IMR-90 (cell line): ENCODE measurements at regions not wholly inside any gene's neighbourhood (a gene's known extent, or its start where the extent isn't known, plus 50 kb on each side); places are given as distances from the start of the nearest gene placed in this dataset.

Source experiments
- ATAC-seq: fragments of 200-7000 bp; cut with Tn5 transposase; 2 replicates; pipeline ENCODE4 v1.9.1; 2020; ENCODE audit warnings: low read depth, mild to moderate bottlenecking, moderate library complexity
- BruUV-seq: library from RNA; stranded (reverse); fragments of 400-500 nt; replicated peaks from 2 replicates; lab custom pipeline; 2021; lab: Mats Ljungman, UMichigan
- CTCF ChIA-PET: fragments of 300-600 bp; formaldehyde crosslinking; extraction: SDS; loops from one replicate; lab custom pipeline; 2021; ENCODE audit warnings: antibody characterized with exemption; lab: Yijun Ruan, JAX
- POLR2A ChIA-PET: fragments of 300-600 bp; sonication (Branson Sonifier 250); formaldehyde crosslinking; loops from one replicate; lab custom pipeline; 2022; ENCODE audit warnings: antibody characterized with exemption; ENCODE audit not compliant: unreplicated experiment; lab: Charles Lee
- DNase-seq: peaks from one replicate; pipeline ENCODE4 v3.0.0; 2013
- H2AFZ ChIP-seq: replicated peaks from 2 replicates; pipeline ENCODE3; 2013; ENCODE audit warnings: low read length, mild to moderate bottlenecking; ENCODE audit not compliant: poor library complexity
- H2AK5ac ChIP-seq: 2 replicates; pipeline ENCODE4 v1.6.1; 2013; ENCODE audit warnings: low read depth, low read length, inconsistent platforms
- H2AK9ac ChIP-seq: replicated peaks from 2 replicates; pipeline ENCODE3; 2013; ENCODE audit warnings: mild to moderate bottlenecking, low read depth, low read length, moderate library complexity; ENCODE audit not compliant: poor library complexity
- H2BK120ac ChIP-seq: 2 replicates; pipeline ENCODE4 v1.6.1; 2013; ENCODE audit warnings: low read depth, low read length, inconsistent platforms
- H2BK15ac ChIP-seq: 3 replicates; pipeline ENCODE4 v1.6.1; 2013; ENCODE audit warnings: low read depth, low read length, inconsistent platforms
- H2BK20ac ChIP-seq: 2 replicates; pipeline ENCODE4 v1.6.1; 2013; ENCODE audit warnings: low read depth, mild to moderate bottlenecking, inconsistent platforms, low read length, moderate library complexity
- H2BK5ac ChIP-seq: 2 replicates; pipeline ENCODE4 v1.6.1; 2013; ENCODE audit warnings: mild to moderate bottlenecking, low read depth, low read length, inconsistent platforms; ENCODE audit not compliant: poor library complexity, severe bottlenecking
- H3K14ac ChIP-seq: replicated peaks from 2 replicates; pipeline ENCODE4 v1.6.1; 2013; ENCODE audit warnings: low read depth, low read length, inconsistent platforms
- H3K18ac ChIP-seq: 2 replicates; pipeline ENCODE4 v1.6.1; 2013; ENCODE audit warnings: low read depth, low read length, control low read depth
- H3K23ac ChIP-seq: 2 replicates; pipeline ENCODE4 v1.6.1; 2013; ENCODE audit warnings: low read depth, low read length, inconsistent platforms
- H3K27ac ChIP-seq: 2 replicates; pipeline ENCODE4 v1.5.1; 2013; ENCODE audit warnings: mild to moderate bottlenecking, control low read depth, low read length; ENCODE audit not compliant: insufficient read depth
- H3K27me3 ChIP-seq: 2 replicates; pipeline ENCODE4 v1.6.1; 2013; ENCODE audit warnings: low read length; ENCODE audit not compliant: control insufficient read depth, insufficient read depth
- H3K36me3 ChIP-seq: 2 replicates; pipeline ENCODE4 v1.6.1; 2013; ENCODE audit warnings: low read length, mixed read lengths; ENCODE audit not compliant: control insufficient read depth, insufficient read depth
- H3K4ac ChIP-seq: 2 replicates; pipeline ENCODE4 v1.6.1; 2013; ENCODE audit warnings: low read depth, low read length, inconsistent platforms
- H3K4me1 ChIP-seq: 2 replicates; pipeline ENCODE4 v1.6.1; 2013; ENCODE audit warnings: low read length, mixed read lengths; ENCODE audit not compliant: control insufficient read depth, insufficient read depth
- H3K4me2 ChIP-seq: 2 replicates; pipeline ENCODE4 v1.6.1; 2013; ENCODE audit warnings: low read depth, mild to moderate bottlenecking, control low read depth, low read length, moderate library complexity
- H3K4me3 ChIP-seq: 2 replicates; pipeline ENCODE4 v1.5.1; 2013; ENCODE audit warnings: low read depth, mild to moderate bottlenecking, control low read depth, low read length, moderate library complexity; ENCODE audit not compliant: insufficient read depth
- H3K56ac ChIP-seq: 2 replicates; pipeline ENCODE4 v1.6.1; 2013; ENCODE audit warnings: low read length, inconsistent platforms; ENCODE audit not compliant: insufficient read depth; ENCODE audit errors: extremely low read depth
- H3K79me1 ChIP-seq, 2 experiments: 2 replicates each; pipeline ENCODE4 v1.6.1; 2013; ENCODE audit warnings: low read length in 2 of 2, inconsistent platforms in 1 of 2, low read depth in 1 of 2
- H3K9ac ChIP-seq: 2 replicates; pipeline ENCODE4 v1.6.1; 2013; ENCODE audit warnings: low read depth, low read length, control low read depth
- H3K9me1 ChIP-seq: 2 replicates; pipeline ENCODE4 v1.6.1; 2013; ENCODE audit warnings: low read length, inconsistent platforms; ENCODE audit not compliant: insufficient read depth
- H3K9me3 ChIP-seq: 2 replicates; pipeline ENCODE4 v1.6.1; 2013; ENCODE audit warnings: low read length; ENCODE audit not compliant: control insufficient read depth, insufficient read depth
- H4K20me1 ChIP-seq: 2 replicates; pipeline ENCODE4 v1.6.1; 2013; ENCODE audit warnings: low read length, inconsistent platforms; ENCODE audit not compliant: insufficient read depth
- H4K5ac ChIP-seq: 2 replicates; pipeline ENCODE4 v1.6.1; 2013; ENCODE audit warnings: mild to moderate bottlenecking, low read depth, low read length, control low read depth
- H4K8ac ChIP-seq, 2 experiments: 2 replicates each; pipeline ENCODE4 v1.6.1; 2013; ENCODE audit warnings: low read depth in 2 of 2, low read length in 2 of 2, control low read depth in 1 of 2, inconsistent platforms in 1 of 2
- H4K91ac ChIP-seq: 2 replicates; pipeline ENCODE4 v1.6.1; 2013; ENCODE audit warnings: low read depth, low read length, inconsistent platforms; ENCODE audit not compliant: insufficient read depth
- BHLHE40 ChIP-seq: fragments of 150-350 bp; IDR thresholded peaks from 2 replicates; pipeline ENCODE4 v1.6.1; 2016; ENCODE audit warnings: mild to moderate bottlenecking, low read depth, low read length
- CEBPB ChIP-seq: IDR thresholded peaks from 2 replicates; pipeline ENCODE4 v1.6.1; 2012; ENCODE audit warnings: low read depth, low read length, improper control_type of control experiment
- CHD1 ChIP-seq: IDR thresholded peaks from 2 replicates; pipeline ENCODE4 v1.6.1; 2012; ENCODE audit warnings: low read depth, low read length, improper control_type of control experiment
- FOS ChIP-seq: fragments of 150-350 bp; IDR thresholded peaks from 2 replicates; pipeline ENCODE4 v1.6.1; 2016; ENCODE audit warnings: low read depth, low read length
- MAFK ChIP-seq: IDR thresholded peaks from 2 replicates; pipeline ENCODE4 v1.6.1; 2012; ENCODE audit warnings: low read depth, low read length, improper control_type of control experiment
- MAZ ChIP-seq: IDR thresholded peaks from 2 replicates; pipeline ENCODE4 v1.6.1; 2012; ENCODE audit warnings: low read depth, mild to moderate bottlenecking, low read length, improper control_type of control experiment, moderate library complexity, borderline replicate concordance
- MXI1 ChIP-seq: IDR thresholded peaks from 2 replicates; pipeline ENCODE4 v1.6.1; 2012; ENCODE audit warnings: low read depth, mild to moderate bottlenecking, low read length, moderate library complexity, borderline replicate concordance
- NFE2L2 ChIP-seq: fragments of 150-350 bp; IDR thresholded peaks from 2 replicates; pipeline ENCODE4 v1.6.1; 2016; ENCODE audit warnings: low read depth, mild to moderate bottlenecking, low read length
- POLR2A ChIP-seq: IDR thresholded peaks from 2 replicates; pipeline ENCODE4 v1.6.1; 2012; ENCODE audit warnings: mild to moderate bottlenecking, low read depth, low read length
- RAD21 ChIP-seq: IDR thresholded peaks from 2 replicates; pipeline ENCODE4 v1.6.1; 2012; ENCODE audit warnings: low read length, improper control_type of control experiment
- RCOR1 ChIP-seq: IDR thresholded peaks from 2 replicates; pipeline ENCODE4 v1.6.1; 2012; ENCODE audit warnings: mild to moderate bottlenecking, low read length, improper control_type of control experiment; ENCODE audit not compliant: insufficient replicate concordance
- SMC3 ChIP-seq: fragments of 150-350 bp; IDR thresholded peaks from 2 replicates; pipeline ENCODE4 v1.6.1; 2016; ENCODE audit warnings: low read depth, mild to moderate bottlenecking, antibody characterized with exemption, low read length, moderate library complexity
- WGBS, 2 experiments: methylation state at CpG; one replicate each; pipeline versions ENCODE4 v1.1.5 to v1.1.7; 2013; ENCODE audit warnings: missing lambda C conversion rate in 2 of 2; ENCODE audit not compliant: insufficient read length in 1 of 2; ENCODE audit errors: extremely low coverage in 2 of 2; 5-methylcytosine and 5-hydroxymethylcytosine counted together
- dilution Hi-C: fragments of 300-500 bp; cut with HindIII; formaldehyde crosslinking; loops from one replicate; pipeline ENCODE4 v1.14.3; 2018; ENCODE audit warnings: low sequenced_read_pairs; ENCODE audit not compliant: unreplicated experiment
- in situ Hi-C: fragments of 300-500 bp; cut with MboI; formaldehyde crosslinking; loops from 3 replicates; pipeline ENCODE4 v1.14.3; 2019; ENCODE audit warnings: low sequenced_read_pairs, inconsistent platforms, mixed read lengths
- intact Hi-C: fragments of 100-400 bp; cut with micrococcal nuclease; formaldehyde crosslinking; loops from 2 replicates; pipeline ENCODE4 v1.10.0; 2022
- TF ChIP-seq, protein P1 (sequence below): fragments of 150-350 bp; IDR thresholded peaks from 2 replicates; pipeline ENCODE4 v1.6.1; 2016; ENCODE audit warnings: low read depth, mild to moderate bottlenecking, low read length, moderate library complexity, borderline replicate concordance
- TF ChIP-seq, protein P2 (sequence below): fragments of 150-350 bp; IDR thresholded peaks from 2 replicates; pipeline ENCODE4 v1.6.1; 2017; ENCODE audit warnings: mild to moderate bottlenecking, antibody characterized with exemption, low read length, low read depth

DNA sequence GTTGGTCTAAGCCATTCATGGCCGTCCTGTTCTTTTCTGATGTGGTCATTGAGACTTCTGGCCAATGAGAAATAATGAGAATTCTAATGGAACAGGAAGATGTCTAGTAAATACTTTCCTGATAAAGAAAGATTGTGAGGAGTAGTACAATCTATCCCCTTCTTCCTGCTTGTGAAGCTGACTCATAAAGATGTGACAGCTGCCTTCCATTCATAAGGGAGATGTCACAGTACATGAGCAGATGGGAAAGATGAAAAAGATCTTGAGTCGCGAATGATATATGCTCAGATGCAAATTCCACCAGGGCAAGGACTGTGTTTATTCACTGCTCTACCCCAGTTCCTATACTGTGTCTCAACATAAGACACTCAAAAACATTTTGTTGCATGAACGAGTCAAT is 111.7 kb upstream of the FOXF1 start:
- H3K4me2 ChIP-seq, result peak overlapping the region; percentile 7; the same call in 1 of the 2 replicates
- peaks cover 7 to 33% of the 10 kb centered on the region in 2 experiments; a peak in 2 of 4 replicates for H3K79me1 ChIP-seq
- peak overlapping the region; percentile 93 for H3K27ac ChIP-seq
- peak overlapping the region; percentile 97 for H3K18ac ChIP-seq
- TF ChIP-seq, protein P1, sequence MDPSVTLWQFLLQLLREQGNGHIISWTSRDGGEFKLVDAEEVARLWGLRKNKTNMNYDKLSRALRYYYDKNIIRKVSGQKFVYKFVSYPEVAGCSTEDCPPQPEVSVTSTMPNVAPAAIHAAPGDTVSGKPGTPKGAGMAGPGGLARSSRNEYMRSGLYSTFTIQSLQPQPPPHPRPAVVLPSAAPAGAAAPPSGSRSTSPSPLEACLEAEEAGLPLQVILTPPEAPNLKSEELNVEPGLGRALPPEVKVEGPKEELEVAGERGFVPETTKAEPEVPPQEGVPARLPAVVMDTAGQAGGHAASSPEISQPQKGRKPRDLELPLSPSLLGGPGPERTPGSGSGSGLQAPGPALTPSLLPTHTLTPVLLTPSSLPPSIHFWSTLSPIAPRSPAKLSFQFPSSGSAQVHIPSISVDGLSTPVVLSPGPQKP, result no peak
- TF ChIP-seq CHD1, result no peak
- TF ChIP-seq BHLHE40, result no peak
- TF ChIP-seq, protein P2, sequence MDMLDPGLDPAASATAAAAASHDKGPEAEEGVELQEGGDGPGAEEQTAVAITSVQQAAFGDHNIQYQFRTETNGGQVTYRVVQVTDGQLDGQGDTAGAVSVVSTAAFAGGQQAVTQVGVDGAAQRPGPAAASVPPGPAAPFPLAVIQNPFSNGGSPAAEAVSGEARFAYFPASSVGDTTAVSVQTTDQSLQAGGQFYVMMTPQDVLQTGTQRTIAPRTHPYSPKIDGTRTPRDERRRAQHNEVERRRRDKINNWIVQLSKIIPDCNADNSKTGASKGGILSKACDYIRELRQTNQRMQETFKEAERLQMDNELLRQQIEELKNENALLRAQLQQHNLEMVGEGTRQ, result no peak
- TF ChIP-seq NFE2L2, result no peak
- no peak for TF ChIP-seq SMC3
- peak; percentile 9 for TF ChIP-seq RCOR1
- no peak for TF ChIP-seq POLR2A
- TF ChIP-seq FOS, result peak; percentile 24; the same call in 1 of the 2 replicates
- no peak for TF ChIP-seq MAFK
- TF ChIP-seq MAZ, result no peak
- TF ChIP-seq CEBPB, result 0 out of 2 replicates have a peak, but pooled peaks have one; percentile 15
- TF ChIP-seq MXI1, result no peak
- no peak; the same call in 1 of the 2 replicates for TF ChIP-seq RAD21
- H2BK15ac ChIP-seq, result peak overlapping the region; percentile 98; the same call in 2 of the 3 replicates
- no peak overlapping the region for H3K4me3 ChIP-seq
- H3K4me1 ChIP-seq, result peaks cover 27% of the 10 kb centered on the region
- no TSS peak for BruUV-seq
- peaks cover 31% of the 10 kb centered on the region for H3K9me1 ChIP-seq
- H4K5ac ChIP-seq, result peak overlapping the region; percentile 76; the same call in 1 of the 2 replicates
- ChIA-PET POLR2A (no interaction called here), CTCF (interaction anchor here (0.8 kb wide), 1 partner anchor 146 kb away, joined by 3 read pairs; no protein-coding TSS in a partner anchor)
- peak overlapping the region; percentile 97 for H2BK5ac ChIP-seq
- peak; percentile 41 for ATAC-seq
- no CpG with 5 or more reads among the region's 4 CpGs for WGBS, 2 experiments
- no peak overlapping the region for H3K9ac ChIP-seq
- peak overlapping the region; percentile 97 for H3K4ac ChIP-seq
- H3K14ac ChIP-seq, result peak overlapping the region; percentile 95
- H3K56ac ChIP-seq, result peak overlapping the region; percentile 76
- H3K9me3 ChIP-seq, result no peaks in the 10 kb centered on the region
- H4K91ac ChIP-seq, result peak overlapping the region; percentile 90
- peak overlapping the region; percentile 42 to 90 for H4K8ac ChIP-seq
- H3K23ac ChIP-seq, result peak overlapping the region; percentile 72
- no peaks in the 10 kb centered on the region for H4K20me1 ChIP-seq
- peak overlapping the region; percentile 96 for H2BK120ac ChIP-seq
- no peaks in the 10 kb centered on the region for H3K36me3 ChIP-seq
- DNase-seq, result peak; percentile 94
- dilution Hi-C loops, result no loop called here
- in situ Hi-C loops, result loop anchor here (5.0 to 10.0 kb wide), 3 partner anchors 59 to 324 kb away; no protein-coding TSS in a partner anchor
- H2AK9ac ChIP-seq, result no peak overlapping the region
- intact Hi-C loops, result loop anchor here (5.0 kb wide), 2 partner anchors 109 to 141 kb away; no protein-coding TSS in a partner anchor
- H2AK5ac ChIP-seq, result peak overlapping the region; percentile 99
- peak overlapping the region; percentile 59 for H2AFZ ChIP-seq
- H2BK20ac ChIP-seq, result peak overlapping the region; percentile 99
- H3K27me3 ChIP-seq, result no peaks in the 10 kb centered on the region
